Stomach (tissue), 4 donors: ENCODE measurements at regions not wholly inside any gene's neighbourhood (a gene's known extent, or its start where the extent isn't known, plus 50 kb on each side); places are given as distances from the start of the nearest gene placed in this dataset.

Experiments
- EP300 ChIP-seq: sonication (generic); formaldehyde crosslinking; IDR thresholded peaks from one replicate; pipeline ENCODE4 v1.6.1; 2017; ENCODE audit warnings: antibody characterized with exemption
- POLR2A ChIP-seq, 4 donors: fragments of 450-650 bp; IDR thresholded peaks; one replicate each; pipeline ENCODE4 v1.6.1; 2016; ENCODE audit warnings: antibody characterized with exemption in 4 of 4, control low read depth in 2 of 4, mild to moderate bottlenecking in 1 of 4, moderate library complexity in 1 of 4
- TF ChIP-seq, protein P1 (sequence below), 7 experiments: fragments of 450-650 bp in 4 of 7; fragments of 200-600 bp in 3 of 7; sonication (generic) in 3 of 7; IDR thresholded peaks; one replicate each; pipeline ENCODE4 v1.5.1; 2016 to 2019; ENCODE audit warnings: antibody characterized with exemption in 7 of 7, control low read depth in 2 of 7, mild to moderate bottlenecking in 1 of 7

DNA sequence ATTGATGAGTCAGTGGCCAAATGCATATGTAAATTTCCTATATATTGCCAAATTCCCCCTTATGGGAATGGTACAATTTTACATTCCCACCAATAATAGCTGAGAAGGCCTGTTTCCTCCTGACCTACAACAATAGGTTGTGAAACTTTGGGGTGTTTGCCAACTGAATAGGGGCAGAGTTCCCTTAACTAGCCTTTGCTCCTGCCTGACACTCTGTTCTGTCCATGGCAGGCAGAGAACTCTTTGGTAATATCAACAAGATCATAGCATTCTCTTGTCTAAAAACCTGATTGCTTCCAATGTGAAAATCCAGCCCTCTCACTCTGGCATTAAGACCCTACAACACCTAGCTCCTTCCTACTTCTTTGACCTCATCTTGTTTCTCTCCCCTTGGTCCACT lies 149.7 kb downstream of the HAPSTR1 start:
- no peak for TF ChIP-seq POLR2A (IDR thresholded peaks at IDR 0.05)
- TF ChIP-seq, protein P1, sequence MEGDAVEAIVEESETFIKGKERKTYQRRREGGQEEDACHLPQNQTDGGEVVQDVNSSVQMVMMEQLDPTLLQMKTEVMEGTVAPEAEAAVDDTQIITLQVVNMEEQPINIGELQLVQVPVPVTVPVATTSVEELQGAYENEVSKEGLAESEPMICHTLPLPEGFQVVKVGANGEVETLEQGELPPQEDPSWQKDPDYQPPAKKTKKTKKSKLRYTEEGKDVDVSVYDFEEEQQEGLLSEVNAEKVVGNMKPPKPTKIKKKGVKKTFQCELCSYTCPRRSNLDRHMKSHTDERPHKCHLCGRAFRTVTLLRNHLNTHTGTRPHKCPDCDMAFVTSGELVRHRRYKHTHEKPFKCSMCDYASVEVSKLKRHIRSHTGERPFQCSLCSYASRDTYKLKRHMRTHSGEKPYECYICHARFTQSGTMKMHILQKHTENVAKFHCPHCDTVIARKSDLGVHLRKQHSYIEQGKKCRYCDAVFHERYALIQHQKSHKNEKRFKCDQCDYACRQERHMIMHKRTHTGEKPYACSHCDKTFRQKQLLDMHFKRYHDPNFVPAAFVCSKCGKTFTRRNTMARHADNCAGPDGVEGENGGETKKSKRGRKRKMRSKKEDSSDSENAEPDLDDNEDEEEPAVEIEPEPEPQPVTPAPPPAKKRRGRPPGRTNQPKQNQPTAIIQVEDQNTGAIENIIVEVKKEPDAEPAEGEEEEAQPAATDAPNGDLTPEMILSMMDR (IDR thresholded peaks at IDR 0.05): no peak
- no peak for TF ChIP-seq EP300
